ENCODE measurements at regions not wholly inside any gene's neighbourhood (a gene's known extent, or its start where the extent isn't known, plus 50 kb on each side); places are given as distances from the start of the nearest gene placed in this dataset.
A peak's percentile ranks its signal among the peaks of the same experiment; 100 is the strongest.

DNA sequence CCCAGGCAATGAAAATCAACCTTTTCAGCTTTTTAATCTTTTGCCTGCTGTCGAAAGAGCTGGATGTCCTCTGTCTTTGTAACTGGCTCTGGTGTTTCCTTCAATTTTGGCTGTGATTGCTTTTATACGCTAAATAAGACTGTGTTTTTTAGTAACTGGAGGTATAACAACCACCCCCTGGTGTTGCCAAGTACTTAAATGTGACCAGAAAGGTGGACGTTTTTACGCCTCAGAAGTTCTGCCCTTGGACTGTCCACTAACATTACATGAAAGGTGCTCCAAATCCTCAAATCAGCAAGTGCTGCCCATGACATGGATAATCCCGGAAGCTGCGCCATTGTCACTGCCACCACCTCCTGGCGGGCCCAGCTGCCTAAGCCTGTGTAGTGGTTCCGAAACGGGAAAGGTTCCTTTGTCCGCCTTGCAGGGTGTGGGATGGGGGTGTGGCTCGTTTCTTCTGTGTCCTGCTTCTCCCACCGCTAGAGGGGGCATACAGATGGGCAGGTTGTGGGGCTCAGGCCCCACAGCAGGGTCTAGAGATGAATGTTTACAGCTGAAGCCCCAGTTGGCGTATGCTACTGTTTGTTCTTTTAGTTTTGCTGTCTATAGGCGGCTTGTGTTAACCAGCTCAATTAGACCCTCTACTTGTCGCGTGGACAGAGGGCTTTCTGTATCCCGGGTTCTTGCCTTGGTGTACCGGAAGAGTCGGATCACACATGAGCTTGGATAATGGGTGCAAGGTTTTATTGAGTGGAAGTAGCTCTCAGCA is 82.2 kb upstream of the SEPTIN5 start:
- Histone ChIP-seq H3K4me1 (ENCODE audit: insufficient read depth, low read length, poor library complexity, severe bottlenecking) (no peaks in the 10 kb centered on the region), H3K79me2 (ENCODE audit: insufficient read depth, low read depth, low read length) (no peaks in the 10 kb centered on the region), H3K36me3 (ENCODE audit: insufficient read depth, low read length) (no peaks in the 10 kb centered on the region), H3K4me2 (ENCODE audit: low read length) (no peak overlapping the region), H4K20me1 (ENCODE audit: insufficient read depth, low read length) (no peaks in the 10 kb centered on the region), H2AFZ (ENCODE audit: low read length) (no peak overlapping the region), H3K9me2 (ENCODE audit: insufficient read depth, low read length) (no peaks in the 10 kb centered on the region), H3K4me3 (ENCODE audit: low read depth, low read length, poor library complexity, severe bottlenecking) (no peak overlapping the region), H3K27ac (ENCODE audit: low read depth, low read length, poor library complexity, severe bottlenecking) (no peak overlapping the region), H3K9me3 (ENCODE audit: low read length) (no peaks in the 10 kb centered on the region)
- intact Hi-C loops (cut with micrococcal nuclease; ENCODE audit: unreplicated experiment) = loop anchor here (5.0 kb wide), 1 partner anchor 135 kb away; no protein-coding TSS in a partner anchor
- no TSS peak for BruUV-seq (replicated peaks)
- no peak for TF ChIP-seq EZH2phosphoT487 (IDR thresholded peaks at IDR 0.05; ENCODE audit: borderline replicate concordance, low read depth, low read length)
- TF ChIP-seq, protein P1, sequence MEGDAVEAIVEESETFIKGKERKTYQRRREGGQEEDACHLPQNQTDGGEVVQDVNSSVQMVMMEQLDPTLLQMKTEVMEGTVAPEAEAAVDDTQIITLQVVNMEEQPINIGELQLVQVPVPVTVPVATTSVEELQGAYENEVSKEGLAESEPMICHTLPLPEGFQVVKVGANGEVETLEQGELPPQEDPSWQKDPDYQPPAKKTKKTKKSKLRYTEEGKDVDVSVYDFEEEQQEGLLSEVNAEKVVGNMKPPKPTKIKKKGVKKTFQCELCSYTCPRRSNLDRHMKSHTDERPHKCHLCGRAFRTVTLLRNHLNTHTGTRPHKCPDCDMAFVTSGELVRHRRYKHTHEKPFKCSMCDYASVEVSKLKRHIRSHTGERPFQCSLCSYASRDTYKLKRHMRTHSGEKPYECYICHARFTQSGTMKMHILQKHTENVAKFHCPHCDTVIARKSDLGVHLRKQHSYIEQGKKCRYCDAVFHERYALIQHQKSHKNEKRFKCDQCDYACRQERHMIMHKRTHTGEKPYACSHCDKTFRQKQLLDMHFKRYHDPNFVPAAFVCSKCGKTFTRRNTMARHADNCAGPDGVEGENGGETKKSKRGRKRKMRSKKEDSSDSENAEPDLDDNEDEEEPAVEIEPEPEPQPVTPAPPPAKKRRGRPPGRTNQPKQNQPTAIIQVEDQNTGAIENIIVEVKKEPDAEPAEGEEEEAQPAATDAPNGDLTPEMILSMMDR (conservative IDR thresholded peaks at IDR 0.05; ENCODE audit: low read length) = peak; percentile 60
- peak; percentile 33 for DNase-seq (ENCODE audit: low spot score)
- ChIA-PET CTCF (ENCODE audit: unreplicated experiment) (interaction anchor here (1.0 kb wide), 1 partner anchor 154 kb away, joined by 3 read pairs; no protein-coding TSS in a partner anchor), POLR2A (interaction anchor here (0.6 kb wide), 1 partner anchor 179 kb away, joined by 3 read pairs; no protein-coding TSS in a partner anchor)

DNA sequence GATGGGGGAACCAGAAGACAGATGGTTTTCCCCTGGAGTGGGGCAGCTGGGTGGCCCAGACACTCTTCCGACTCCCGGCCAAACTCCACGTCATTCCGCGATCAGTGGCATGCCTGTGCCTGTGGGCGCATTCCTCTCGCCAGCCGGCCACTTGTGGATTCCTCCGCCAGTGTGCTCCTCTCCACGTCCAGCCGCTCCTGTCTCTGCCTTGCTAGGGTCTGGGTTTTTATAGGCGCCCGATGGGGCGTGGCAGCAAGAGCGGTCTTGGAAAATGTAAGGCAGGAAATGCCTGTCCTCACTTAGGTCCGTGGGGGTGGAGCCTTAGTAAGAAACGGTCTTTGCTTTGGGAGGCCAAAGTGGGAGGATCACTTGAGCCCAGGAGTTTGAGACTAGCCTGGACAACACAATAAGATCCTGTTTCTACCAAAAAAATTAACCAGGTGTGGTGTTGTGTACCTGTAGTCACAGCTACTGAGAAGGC is 81.6 kb upstream of the SEPTIN5 start:
- POLR2A ChIA-PET = no interaction called here
- no peaks in the 10 kb centered on the region for H3K79me2 ChIP-seq (ENCODE audit: insufficient read depth, low read depth, low read length)
- no peak overlapping the region for H3K4me3 ChIP-seq (ENCODE audit: low read depth, low read length, poor library complexity, severe bottlenecking)
- BruUV-seq (replicated peaks) = no TSS peak
- TF ChIP-seq EZH2phosphoT487 (IDR thresholded peaks at IDR 0.05; ENCODE audit: borderline replicate concordance, low read depth, low read length) = no peak
- TF ChIP-seq, protein P1 (conservative IDR thresholded peaks at IDR 0.05; ENCODE audit: low read length) = no peak
- H2AFZ ChIP-seq (ENCODE audit: low read length) = no peak overlapping the region
- no peaks in the 10 kb centered on the region for H3K36me3 ChIP-seq (ENCODE audit: insufficient read depth, low read length)
- intact Hi-C loops (cut with micrococcal nuclease; ENCODE audit: unreplicated experiment) = loop anchor here (5.0 kb wide), 1 partner anchor 135 kb away; no protein-coding TSS in a partner anchor
- no peaks in the 10 kb centered on the region for H3K9me3 ChIP-seq (ENCODE audit: low read length)
- no peaks in the 10 kb centered on the region for H3K4me1 ChIP-seq (ENCODE audit: insufficient read depth, low read length, poor library complexity, severe bottlenecking)
- no peak overlapping the region for H3K4me2 ChIP-seq (ENCODE audit: low read length)
- no peaks in the 10 kb centered on the region for H3K9me2 ChIP-seq (ENCODE audit: insufficient read depth, low read length)
- no peak for DNase-seq (ENCODE audit: low spot score)
- no peak overlapping the region for H3K27ac ChIP-seq (ENCODE audit: low read depth, low read length, poor library complexity, severe bottlenecking)
- no peaks in the 10 kb centered on the region for H4K20me1 ChIP-seq (ENCODE audit: insufficient read depth, low read length)
- CTCF ChIA-PET (ENCODE audit: unreplicated experiment) = no interaction called here

Measured in OCI-LY7 (cell line).